ENCODE measurements at regions not wholly inside any gene's neighbourhood (a gene's known extent, or its start where the extent isn't known, plus 50 kb on each side); places are given as distances from the start of the nearest gene placed in this dataset.

GRCh38 chr6:71103641-71104040 is 146.8 kb upstream of the B3GAT2 start:
- TF ChIP-seq CTCF (IDR thresholded peaks at IDR 0.05), result no peak
- no peak for TF ChIP-seq POLR2AphosphoS5 (IDR thresholded peaks at IDR 0.05)

All from breast epithelium (tissue), 3 donors.